HG03442 (cell line): ENCODE measurements at regions not wholly inside any gene's neighbourhood (a gene's known extent, or its start where the extent isn't known, plus 50 kb on each side); places are given as distances from the start of the nearest gene placed in this dataset.
"Not testable (repeated sequence)": the region's sequence is repeated elsewhere in the genome, so short reads cannot be mapped to it uniquely, and the experiment has no call there.

Experiments used
- ATAC-seq: cut with Tn5 transposase; IDR thresholded peaks from one replicate; pipeline ENCODE4 v1.9.1; 2021; ENCODE audit warnings: mild to moderate bottlenecking, moderate library complexity; ENCODE audit not compliant: unreplicated experiment

GRCh38 chr10:84005403-84005802, 133.9 kb upstream of the GHITM start:
- ATAC-seq, result no peak

GRCh38 chr10:84007482-84007881, 131.8 kb upstream of the GHITM start:
- ATAC-seq, result no peak

GRCh38 chr10:84008878-84009277, 130.4 kb upstream of the GHITM start:
- peak; percentile 51 for ATAC-seq

DNA sequence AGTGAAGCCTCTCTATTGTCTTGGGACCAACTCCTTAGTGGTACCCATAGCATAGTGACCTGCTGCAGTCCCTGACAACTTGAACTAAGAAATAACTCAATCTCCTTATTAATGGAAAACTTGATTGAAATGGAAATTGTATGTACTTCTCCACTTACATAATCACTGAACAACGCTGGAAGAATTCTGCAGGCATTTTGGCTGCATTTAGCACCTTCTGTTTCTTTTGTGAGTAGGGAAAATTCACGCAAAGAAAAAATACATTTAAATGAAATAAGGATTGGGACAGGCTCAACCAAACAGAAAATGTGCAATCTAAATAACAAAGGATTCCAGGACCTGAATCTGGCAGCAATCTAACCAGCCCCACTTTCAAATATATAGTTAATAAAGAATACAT, 126.9 kb upstream of the GHITM start:
- no peak for ATAC-seq

- peak; percentile 98 for ATAC-seq
Observed at GRCh38 chr10:84012831-84013458, 126.4 kb upstream of the GHITM start.

GRCh38 chr10:84015877-84016595, 123.3 kb upstream of the GHITM start:
- no peak for ATAC-seq

DNA sequence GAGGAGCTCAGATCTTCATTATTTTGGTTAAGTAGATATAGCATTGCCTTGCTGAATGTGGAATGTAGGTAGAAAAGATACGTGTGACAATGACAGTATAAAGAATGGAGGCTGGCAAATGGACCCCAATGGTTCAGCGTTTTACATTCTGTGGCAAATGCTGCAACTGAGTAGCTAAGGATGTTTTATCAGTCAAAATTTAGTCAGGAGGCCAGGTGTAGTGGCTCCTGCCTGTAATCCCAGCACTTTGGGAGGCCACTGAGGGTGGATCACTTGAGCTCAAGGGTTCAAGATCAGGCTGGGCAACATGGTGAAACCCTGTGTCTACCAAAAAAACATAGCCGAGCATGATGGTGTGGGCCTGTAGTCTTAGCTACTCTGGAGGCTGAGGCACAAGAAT, 120.5 kb upstream of the GHITM start:
- ATAC-seq, result no peak

- ATAC-seq, result not testable (repeated sequence)
Observed at GRCh38 chr10:84019854-84020458, 119.4 kb upstream of the GHITM start.

DNA sequence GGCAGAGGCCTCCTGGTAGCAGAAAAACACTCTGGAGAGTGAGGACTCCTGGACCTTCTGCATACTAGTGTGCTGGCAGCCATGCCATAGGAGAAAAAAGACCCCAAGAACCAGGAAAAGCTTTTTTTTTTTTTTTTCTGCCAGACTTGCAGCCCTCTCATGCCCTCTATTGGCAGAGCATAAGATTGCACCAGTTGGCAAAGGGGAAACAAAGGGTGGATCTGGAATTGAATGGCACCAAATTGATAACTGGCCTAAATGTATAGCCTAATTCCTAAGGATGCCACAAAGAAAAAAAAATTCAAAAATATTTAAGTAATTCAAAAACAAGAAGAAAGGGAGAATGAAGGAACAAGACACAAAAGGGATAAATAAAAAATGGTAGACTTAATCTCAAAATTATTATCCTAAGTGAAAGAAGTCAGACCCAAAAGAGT, 112.5 kb upstream of the GHITM start:
- ATAC-seq, result no peak

DNA sequence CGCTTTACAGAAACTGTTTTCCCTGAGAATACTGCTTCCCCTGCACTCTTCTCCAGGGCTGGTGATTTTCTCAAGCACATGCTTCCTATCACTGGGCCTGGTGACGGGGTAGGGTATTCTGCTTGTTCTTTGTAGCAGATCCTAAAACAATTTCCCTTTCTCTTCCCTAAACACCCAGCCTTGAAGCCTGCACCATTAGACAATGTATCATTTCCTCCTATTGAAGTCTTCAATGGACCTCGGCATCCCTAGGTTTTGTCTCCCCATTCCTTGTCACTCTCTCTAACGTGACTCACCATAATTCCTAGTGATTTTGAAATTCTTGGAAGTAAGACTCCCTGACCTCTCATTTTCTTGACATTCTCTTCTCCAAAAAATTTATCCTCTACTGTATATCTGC, 109.5 kb upstream of the GHITM start:
- no peak for ATAC-seq

DNA sequence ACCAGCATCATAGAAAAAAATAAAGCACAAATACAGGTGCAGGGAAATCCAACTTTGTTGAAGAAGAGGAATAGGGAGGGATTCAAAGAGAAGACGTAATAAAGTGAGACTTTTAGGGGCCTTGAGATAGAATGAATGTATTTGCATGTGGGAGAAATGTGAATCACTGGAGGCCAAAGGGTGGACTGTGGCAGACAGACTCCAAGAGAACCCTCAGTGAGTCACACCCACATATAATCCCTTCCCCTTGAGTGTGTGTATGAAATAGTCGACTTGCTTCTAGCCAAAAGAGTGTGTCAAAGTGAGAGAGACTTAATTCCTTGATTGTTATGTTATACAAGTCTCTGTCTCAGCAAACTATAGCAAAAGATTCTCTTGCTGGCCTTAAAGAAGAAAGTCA, 101.3 kb upstream of the GHITM start:
- ATAC-seq, result no peak

DNA sequence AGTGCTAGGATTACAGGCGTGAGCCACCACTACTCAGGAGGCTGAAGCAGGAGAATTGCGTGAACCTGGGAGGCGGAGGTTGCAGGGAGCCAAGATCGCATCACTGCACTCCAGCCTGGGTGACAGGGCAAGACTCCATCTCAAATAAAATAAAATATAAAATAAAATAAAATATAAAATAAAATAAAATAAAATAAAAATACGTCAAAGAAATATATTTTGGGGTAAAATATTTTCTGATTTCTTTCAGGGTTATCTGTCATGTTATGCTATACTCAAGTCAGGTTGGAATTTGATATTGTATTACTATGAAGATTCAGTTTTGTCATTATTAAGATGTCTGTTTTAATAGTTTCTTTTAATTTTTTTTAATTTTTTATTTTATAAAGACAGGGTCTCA, 99.4 kb upstream of the GHITM start:
- ATAC-seq, result no peak

DNA sequence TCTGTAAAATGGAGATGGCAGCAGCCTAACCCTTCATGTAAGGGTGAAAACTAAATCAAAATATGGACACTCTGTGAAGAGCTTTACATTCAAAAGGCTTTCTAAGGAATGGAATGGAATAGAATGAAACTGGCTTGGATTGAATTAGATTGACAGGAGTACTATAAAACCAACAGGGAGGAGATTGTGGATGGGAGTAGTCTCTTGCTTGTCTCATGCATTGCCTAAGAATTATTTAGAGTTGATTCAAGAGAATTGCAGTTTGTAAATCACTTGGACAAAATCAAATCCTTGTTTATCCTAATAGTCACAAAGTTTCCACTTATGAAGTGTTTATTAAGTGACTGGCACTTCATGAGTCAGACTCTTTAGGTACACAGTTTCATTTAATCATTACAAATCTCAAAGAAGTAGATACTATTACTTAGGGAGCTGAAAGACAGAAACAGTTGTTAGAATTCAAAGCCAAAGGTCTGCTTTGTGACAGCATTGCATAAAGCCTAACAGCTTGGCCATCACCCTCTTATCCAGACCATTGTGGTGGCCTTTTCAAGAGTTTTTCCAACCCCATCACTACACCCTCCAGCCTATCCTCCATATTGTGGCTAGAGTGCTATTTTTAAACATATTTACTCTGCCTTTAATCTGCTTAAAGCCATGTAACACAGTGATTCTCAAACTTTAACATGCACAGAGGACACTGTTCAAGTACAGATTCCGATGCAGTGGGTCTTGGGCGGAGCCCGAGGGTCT, 91.9 kb upstream of the GHITM start:
- no peak for ATAC-seq

DNA sequence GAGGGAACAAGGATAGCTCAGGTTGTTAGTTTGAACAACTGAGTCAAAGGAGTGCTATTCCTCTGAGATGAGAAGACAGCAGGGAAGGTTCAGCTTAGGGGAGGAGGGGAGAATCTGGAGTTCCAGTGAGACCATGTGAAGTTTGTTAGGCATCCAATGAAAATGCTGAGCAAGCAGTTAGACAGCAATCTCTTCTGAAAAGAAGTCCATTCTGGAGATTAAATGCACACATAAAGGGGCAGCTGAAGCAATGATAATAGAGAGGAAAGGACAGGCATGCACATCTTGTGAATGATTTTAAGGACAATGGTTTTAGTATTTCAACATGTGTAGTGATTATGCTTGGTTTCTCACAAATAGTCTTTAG, 89.7 kb upstream of the GHITM start:
- ATAC-seq, result no peak

DNA sequence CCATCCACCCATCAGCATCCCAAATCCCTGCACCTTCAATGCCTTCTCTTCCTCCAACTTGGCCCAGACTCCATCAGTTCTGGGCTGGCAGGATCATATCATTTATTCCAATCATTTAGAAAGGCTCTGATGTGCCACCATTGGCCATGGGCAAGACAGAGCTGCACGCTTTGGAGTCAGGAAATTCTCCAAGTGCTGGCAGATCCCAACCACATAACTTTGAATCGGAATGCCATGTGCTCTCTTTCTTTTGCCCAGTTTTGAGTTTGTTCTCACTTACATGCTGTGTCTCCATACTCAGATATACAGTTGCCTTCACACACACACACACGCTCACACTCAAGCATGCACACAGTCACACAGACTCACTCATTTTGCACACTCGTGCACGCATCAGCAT, 85.7 kb upstream of the GHITM start:
- no peak for ATAC-seq

DNA sequence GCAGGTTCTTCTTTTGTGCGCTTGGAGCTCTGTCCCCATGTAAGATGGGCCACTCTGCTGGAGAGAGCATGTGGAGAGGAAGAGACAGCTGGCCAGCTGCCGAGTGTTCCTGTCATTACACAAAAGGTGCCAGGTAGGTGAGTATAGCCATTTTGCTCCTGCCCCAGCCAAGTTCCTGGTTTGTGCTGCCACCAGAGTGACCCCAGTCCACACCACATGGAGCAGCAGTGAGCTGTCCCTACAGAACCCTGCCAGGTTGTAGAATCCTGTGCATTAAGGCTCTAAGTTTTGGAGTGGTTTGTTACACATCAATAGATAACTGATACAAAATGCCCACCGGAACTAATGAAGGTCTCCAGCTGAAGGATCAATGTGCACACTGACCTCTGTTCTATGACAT, 84.6 kb upstream of the GHITM start:
- ATAC-seq, result no peak

GRCh38 chr10:84059526-84059925, 79.8 kb upstream of the GHITM start:
- ATAC-seq, result no peak

- no peak for ATAC-seq
Observed at GRCh38 chr10:84063440-84063839, 75.9 kb upstream of the GHITM start.

- ATAC-seq, result no peak
Observed at GRCh38 chr10:84065804-84066601, 73.3 kb upstream of the GHITM start.

DNA sequence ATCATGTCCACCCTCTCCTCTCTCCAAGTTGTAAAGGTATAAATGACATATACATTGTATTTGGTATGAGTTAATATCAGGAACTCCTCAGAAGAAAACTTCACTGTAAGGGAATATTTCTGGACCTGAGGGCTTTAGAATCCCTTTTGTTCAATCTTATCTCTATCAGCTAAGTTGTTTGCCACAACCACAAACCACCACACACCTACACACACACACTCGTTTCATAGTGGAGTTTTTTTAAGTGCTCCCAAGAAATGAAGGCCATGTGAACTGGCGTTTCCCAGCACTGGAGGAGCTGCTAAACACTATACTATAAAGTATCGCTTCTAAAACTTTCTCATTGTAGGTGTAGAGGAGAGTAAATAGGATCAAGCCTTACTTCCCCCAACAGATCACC, 64.8 kb upstream of the GHITM start:
- ATAC-seq, result no peak
